ENCODE measurements at regions not wholly inside any gene's neighbourhood (a gene's known extent, or its start where the extent isn't known, plus 50 kb on each side); places are given as distances from the start of the nearest gene placed in this dataset.

DNA sequence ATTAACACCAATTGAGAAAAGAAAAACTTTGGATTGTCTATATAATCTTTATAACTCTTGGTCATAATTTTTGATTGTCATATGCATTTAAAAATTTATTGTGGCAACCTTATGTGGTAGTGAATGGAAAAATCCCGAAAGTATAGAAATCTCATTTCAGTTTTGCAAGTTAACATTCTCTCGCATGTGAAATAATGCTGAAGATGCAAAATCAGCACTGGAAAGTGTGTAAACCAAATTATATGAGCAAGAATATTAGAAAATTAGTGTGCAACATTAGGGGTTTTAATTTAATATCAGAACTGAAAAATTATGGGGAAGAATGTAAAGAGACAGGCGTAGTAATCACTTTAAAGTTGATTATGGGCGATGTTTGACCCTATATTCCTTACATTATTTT is 1472.8 kb downstream of the PCDH7 start:
- TF ChIP-seq, protein P1, sequence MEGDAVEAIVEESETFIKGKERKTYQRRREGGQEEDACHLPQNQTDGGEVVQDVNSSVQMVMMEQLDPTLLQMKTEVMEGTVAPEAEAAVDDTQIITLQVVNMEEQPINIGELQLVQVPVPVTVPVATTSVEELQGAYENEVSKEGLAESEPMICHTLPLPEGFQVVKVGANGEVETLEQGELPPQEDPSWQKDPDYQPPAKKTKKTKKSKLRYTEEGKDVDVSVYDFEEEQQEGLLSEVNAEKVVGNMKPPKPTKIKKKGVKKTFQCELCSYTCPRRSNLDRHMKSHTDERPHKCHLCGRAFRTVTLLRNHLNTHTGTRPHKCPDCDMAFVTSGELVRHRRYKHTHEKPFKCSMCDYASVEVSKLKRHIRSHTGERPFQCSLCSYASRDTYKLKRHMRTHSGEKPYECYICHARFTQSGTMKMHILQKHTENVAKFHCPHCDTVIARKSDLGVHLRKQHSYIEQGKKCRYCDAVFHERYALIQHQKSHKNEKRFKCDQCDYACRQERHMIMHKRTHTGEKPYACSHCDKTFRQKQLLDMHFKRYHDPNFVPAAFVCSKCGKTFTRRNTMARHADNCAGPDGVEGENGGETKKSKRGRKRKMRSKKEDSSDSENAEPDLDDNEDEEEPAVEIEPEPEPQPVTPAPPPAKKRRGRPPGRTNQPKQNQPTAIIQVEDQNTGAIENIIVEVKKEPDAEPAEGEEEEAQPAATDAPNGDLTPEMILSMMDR (IDR thresholded peaks at IDR 0.05; ENCODE audit: insufficient read depth, low read depth, low read length), result no peak
- DNase-seq (ENCODE audit: low read depth), result no peak
- H3K4me3 ChIP-seq (ENCODE audit: low read depth, low read length), result no peak overlapping the region

DNA sequence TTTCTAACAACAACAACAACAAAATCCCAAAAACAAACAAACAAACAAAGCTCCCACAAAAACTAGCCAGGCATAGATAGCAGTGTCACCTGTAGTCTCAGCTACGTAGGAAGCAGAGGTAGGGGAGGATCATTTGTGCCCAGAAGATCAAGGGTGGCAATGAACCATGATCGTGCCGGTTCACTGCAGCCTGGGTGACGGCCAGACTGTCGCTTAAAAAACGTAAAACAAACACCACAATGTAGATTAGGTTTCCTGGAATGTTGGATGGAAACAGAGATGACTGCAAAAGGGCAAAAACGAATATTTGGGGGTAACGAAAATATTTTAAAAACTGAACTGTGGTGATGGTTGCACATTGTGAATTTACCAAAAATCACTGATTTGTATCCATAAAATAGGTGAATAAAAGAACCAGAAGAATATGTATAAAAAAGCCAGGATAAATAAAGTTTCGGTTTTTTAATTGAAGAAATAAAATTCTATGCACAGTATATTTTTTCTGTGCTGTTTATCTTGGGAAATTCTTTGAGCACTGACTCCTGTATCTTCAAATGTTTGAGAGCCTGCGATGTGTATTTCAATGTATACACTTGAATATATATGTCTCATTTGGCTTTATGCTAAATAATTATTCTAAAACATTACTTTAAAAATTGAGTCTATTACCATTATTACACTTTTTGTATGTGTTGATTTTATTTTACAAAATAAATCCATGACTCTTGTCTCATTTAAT is 1477.0 kb downstream of the PCDH7 start:
- TF ChIP-seq, protein P1 (IDR thresholded peaks at IDR 0.05; ENCODE audit: insufficient read depth, low read depth, low read length), result no peak
- no peak overlapping the region for H3K4me3 ChIP-seq (ENCODE audit: low read depth, low read length)
- DNase-seq (ENCODE audit: low read depth), result no peak

DNA sequence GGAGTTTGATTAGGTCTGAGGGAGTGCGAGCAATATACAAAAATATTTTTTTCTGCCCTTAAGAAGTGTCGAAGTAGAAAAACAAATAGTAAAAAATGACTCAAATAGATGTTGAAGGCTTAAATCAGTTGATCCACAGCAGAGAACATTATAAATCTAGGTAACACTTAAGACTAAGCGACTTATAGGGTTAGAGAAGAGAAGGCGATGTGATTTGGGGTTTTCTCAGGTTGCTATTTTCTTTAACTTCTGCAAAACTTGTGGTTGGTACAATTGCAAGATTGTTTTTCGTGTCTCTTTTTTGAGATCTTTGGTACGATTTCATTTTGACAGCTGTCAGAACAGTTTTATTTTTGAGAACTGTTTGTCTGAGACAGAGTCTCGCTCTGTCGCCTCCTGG is 1479.5 kb downstream of the PCDH7 start:
- TF ChIP-seq, protein P1 (IDR thresholded peaks at IDR 0.05; ENCODE audit: insufficient read depth, low read depth, low read length), result no peak
- no peak for DNase-seq (ENCODE audit: low read depth)

GRCh38 chr4:32203340-32203739 is 1483.2 kb downstream of the PCDH7 start:
- TF ChIP-seq, protein P1 (IDR thresholded peaks at IDR 0.05; ENCODE audit: insufficient read depth, low read depth, low read length), result no peak
- DNase-seq (ENCODE audit: low read depth), result no peak
- no peak overlapping the region for H3K4me3 ChIP-seq (ENCODE audit: low read depth, low read length)

More for the DNA sequence above, 1479.5 kb downstream of the PCDH7 start:
- no peak overlapping the region for H3K4me3 ChIP-seq (ENCODE audit: low read depth, low read length)

DNA sequence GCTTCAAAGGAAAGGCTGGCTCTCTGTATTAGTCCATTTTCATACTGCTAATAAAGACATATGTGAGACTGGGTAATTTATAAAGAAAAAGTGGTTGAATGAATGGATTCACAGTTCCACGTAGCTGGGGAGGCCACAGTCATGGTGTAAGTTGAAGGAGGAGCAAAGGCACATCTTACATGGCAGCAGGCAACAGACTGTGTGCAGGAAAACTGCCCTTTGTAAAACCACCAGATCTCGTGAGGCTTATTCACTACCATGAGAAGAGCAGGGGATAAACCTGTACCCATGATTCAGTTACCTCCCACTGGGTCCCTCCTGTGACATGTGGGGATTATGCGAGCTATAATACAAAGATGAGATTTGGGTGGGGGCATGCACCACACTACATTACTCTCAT is 1486.6 kb downstream of the PCDH7 start:
- no peak for DNase-seq (ENCODE audit: low read depth)
- no peak overlapping the region for H3K4me3 ChIP-seq (ENCODE audit: low read depth, low read length)
- TF ChIP-seq, protein P1 (IDR thresholded peaks at IDR 0.05; ENCODE audit: insufficient read depth, low read depth, low read length), result no peak

GRCh38 chr4:32207456-32207855 is 1487.3 kb downstream of the PCDH7 start:
- DNase-seq (ENCODE audit: low read depth), result no peak
- H3K4me3 ChIP-seq (ENCODE audit: low read depth, low read length), result no peak overlapping the region
- TF ChIP-seq, protein P1 (IDR thresholded peaks at IDR 0.05; ENCODE audit: insufficient read depth, low read depth, low read length), result no peak

DNA sequence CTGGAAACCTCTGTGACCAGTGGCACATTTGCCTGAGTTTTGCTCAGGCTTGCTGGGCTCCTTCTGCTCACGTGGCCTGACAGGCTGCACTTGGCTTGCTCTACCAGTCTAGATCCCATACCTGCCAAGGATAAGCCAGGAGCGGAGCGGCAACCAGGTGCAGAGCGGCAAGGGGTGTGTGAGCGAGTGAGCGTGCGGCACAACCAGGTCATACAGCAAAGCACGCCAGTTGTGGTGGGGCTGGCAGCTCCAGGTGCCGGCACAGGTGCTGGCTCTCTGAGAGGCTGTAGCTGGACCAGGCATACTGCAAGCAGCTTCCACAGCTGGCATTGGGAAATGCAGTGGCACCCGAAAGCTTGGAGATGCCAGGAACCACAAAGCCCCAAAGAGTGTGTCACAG is 1495.1 kb downstream of the PCDH7 start:
- H3K4me3 ChIP-seq (ENCODE audit: low read depth, low read length), result no peak overlapping the region
- TF ChIP-seq, protein P1 (IDR thresholded peaks at IDR 0.05; ENCODE audit: insufficient read depth, low read depth, low read length), result no peak
- no peak for DNase-seq (ENCODE audit: low read depth)
